ENCODE measurements at regions not wholly inside any gene's neighbourhood (a gene's known extent, or its start where the extent isn't known, plus 50 kb on each side); places are given as distances from the start of the nearest gene placed in this dataset.

GRCh38 chr18:47758000-47758399 is 172.5 kb downstream of the SMAD2 start:
- no peak for DNase-seq

GRCh38 chr18:47756364-47757016 is 174.0 kb downstream of the SMAD2 start:
- peak; percentile 94 for DNase-seq

GRCh38 chr18:47755102-47755456 is 175.4 kb downstream of the SMAD2 start:
- DNase-seq, result no peak

GRCh38 chr18:47754311-47755101 is 176.0 kb downstream of the SMAD2 start:
- peak; percentile 61 for DNase-seq

- no peak for DNase-seq
Measured at GRCh38 chr18:47752796-47753645, 177.4 kb downstream of the SMAD2 start.

- no peak for DNase-seq
Measured at GRCh38 chr18:47750889-47751423, 179.5 kb downstream of the SMAD2 start.

GRCh38 chr18:47749600-47749973 is 180.9 kb downstream of the SMAD2 start:
- no peak for DNase-seq

- peak; percentile 90 for DNase-seq
Measured at GRCh38 chr18:47748847-47749599, 181.4 kb downstream of the SMAD2 start.

GRCh38 chr18:47748093-47748796 is 182.2 kb downstream of the SMAD2 start:
- no peak for DNase-seq

GRCh38 chr18:47747260-47747795 is 183.1 kb downstream of the SMAD2 start:
- DNase-seq, result no peak

- no peak for DNase-seq
Measured at GRCh38 chr18:47746615-47747014, 183.8 kb downstream of the SMAD2 start.

- DNase-seq, result no peak
Measured at GRCh38 chr18:47745227-47745626, 185.2 kb downstream of the SMAD2 start.

GRCh38 chr18:47737956-47738355 is 192.5 kb downstream of the SMAD2 start:
- no peak for DNase-seq

- DNase-seq, result no peak
Measured at GRCh38 chr18:47737198-47737830, 193.1 kb downstream of the SMAD2 start.

- DNase-seq, result no peak
Measured at GRCh38 chr18:47736376-47737140, 193.9 kb downstream of the SMAD2 start.

GRCh38 chr18:47735041-47735702 is 195.3 kb downstream of the SMAD2 start:
- DNase-seq, result no peak

GRCh38 chr18:47731276-47731675 is 199.2 kb downstream of the SMAD2 start:
- DNase-seq, result no peak

GRCh38 chr18:47730795-47731194 is 199.7 kb downstream of the SMAD2 start:
- no peak for DNase-seq

- no peak for DNase-seq
Measured at GRCh38 chr18:47729356-47729755, 201.1 kb downstream of the SMAD2 start.

- no peak for DNase-seq
Measured at GRCh38 chr18:47728921-47729320, 201.5 kb downstream of the SMAD2 start.

All from COR-L47 (cell line).